HG02610 (cell line): ENCODE measurements at regions not wholly inside any gene's neighbourhood (a gene's known extent, or its start where the extent isn't known, plus 50 kb on each side); places are given as distances from the start of the nearest gene placed in this dataset.

Experiments
- ATAC-seq: cut with Tn5 transposase; IDR thresholded peaks from one replicate; pipeline ENCODE4 v1.9.1; 2021; ENCODE audit warnings: mild to moderate bottlenecking, moderate library complexity; ENCODE audit not compliant: unreplicated experiment

GRCh38 chr10:78740976-78741915 lies 327.5 kb upstream of the ZMIZ1 start:
- no peak for ATAC-seq

GRCh38 chr10:78742406-78742729 lies 326.4 kb upstream of the ZMIZ1 start:
- no peak for ATAC-seq

- no peak for ATAC-seq
Measured at GRCh38 chr10:78742730-78743615, 325.8 kb upstream of the ZMIZ1 start.

DNA sequence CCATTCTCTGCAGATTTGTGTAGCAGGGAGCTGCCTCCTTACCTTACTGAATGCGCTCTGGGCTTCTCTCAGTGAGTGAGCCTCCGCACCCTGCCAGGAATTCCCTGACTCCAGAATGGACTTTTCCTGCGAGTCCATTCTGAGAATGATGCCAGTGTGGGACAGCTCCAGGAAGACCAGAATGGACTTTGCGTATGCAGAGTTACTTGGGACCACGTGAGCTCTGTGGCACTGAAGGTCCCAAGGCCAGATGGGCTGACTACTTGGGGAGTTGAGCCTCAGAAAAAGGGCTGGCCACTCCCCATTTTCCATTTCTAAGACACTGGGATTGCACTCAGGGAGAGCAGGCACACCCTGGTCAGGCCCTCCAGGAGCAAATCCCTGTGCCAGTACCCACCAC lies 324.7 kb upstream of the ZMIZ1 start:
- ATAC-seq = no peak

DNA sequence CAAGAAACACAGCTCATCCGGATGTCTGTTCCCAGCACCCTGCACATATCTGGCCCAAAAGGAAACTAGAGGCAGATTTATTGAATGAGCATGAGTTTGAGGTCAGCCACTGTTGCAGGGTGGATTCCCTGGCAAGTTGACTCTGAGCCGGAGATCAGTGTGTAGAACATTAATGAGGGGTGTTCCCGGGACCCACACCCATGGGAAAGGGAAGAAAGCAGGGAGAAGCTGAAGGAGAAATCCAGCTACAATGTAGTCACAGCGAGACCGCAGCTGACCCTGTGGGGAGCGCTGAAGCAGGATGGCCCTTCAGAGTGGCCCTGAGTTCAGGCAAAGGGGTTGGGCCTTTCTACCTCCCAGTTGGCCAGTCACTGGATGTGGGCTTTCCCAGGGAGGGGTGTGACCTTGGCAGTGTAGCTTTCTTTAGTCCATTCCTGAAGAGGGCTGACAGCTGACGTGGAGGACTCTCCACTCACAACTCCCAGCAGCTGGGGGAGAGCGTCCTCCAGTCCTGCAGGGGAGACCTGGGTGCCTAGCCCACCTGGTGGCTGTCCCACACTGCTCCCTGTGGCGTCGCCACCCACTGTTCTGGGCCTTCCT lies 324.2 kb upstream of the ZMIZ1 start:
- no peak for ATAC-seq

GRCh38 chr10:78745441-78745840 lies 323.3 kb upstream of the ZMIZ1 start:
- no peak for ATAC-seq

- ATAC-seq = no peak
Measured at GRCh38 chr10:78746155-78746763, 322.5 kb upstream of the ZMIZ1 start.

- no peak for ATAC-seq
Measured at GRCh38 chr10:78747401-78748234, 321.1 kb upstream of the ZMIZ1 start.

GRCh38 chr10:78748235-78748533 lies 320.6 kb upstream of the ZMIZ1 start:
- ATAC-seq = no peak

DNA sequence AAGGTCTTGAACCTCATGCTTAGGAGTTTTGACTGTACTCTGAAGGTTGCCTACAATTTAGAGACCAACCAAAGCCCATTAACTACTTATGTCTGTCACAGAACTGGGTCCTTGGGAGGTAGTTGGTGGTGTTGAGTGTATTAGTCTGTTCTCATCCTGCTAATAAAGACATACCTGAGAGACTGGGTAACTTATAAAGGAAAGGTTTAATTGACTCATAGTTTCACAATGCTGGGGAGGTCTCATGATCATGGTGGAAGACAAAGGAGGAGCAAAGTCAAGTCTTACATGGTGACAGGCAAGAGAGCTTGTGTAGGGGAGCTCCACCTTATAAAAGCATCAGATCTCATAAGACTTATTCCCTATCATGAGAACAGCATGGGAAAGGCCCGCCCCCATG lies 319.6 kb upstream of the ZMIZ1 start:
- no peak for ATAC-seq

- ATAC-seq = no peak
Measured at GRCh38 chr10:78749898-78750297, 318.9 kb upstream of the ZMIZ1 start.

DNA sequence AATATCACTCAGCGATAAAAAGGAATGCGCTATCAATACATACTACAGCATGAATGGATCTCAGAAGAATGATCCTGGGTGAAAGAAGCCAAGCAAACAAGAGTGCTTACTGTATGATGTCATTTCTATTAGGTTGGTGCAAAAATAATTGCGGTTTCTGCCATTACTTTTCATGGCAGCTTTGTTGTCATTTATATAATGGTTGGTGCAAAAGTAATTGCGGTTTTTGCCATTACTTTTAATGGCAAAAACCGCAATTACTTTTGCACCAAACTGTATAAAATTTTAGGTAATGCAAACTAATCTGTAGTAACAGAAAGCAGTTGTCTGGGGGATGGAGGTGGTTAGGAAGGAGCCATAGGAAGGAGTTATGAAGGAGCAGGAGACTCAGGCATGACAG lies 318.3 kb upstream of the ZMIZ1 start:
- no peak for ATAC-seq

GRCh38 chr10:78751716-78752115 lies 317.1 kb upstream of the ZMIZ1 start:
- ATAC-seq = no peak

- ATAC-seq = no peak
Measured at GRCh38 chr10:78752221-78752620, 316.5 kb upstream of the ZMIZ1 start.

- ATAC-seq = no peak
Measured at GRCh38 chr10:78752708-78753107, 316.1 kb upstream of the ZMIZ1 start.

DNA sequence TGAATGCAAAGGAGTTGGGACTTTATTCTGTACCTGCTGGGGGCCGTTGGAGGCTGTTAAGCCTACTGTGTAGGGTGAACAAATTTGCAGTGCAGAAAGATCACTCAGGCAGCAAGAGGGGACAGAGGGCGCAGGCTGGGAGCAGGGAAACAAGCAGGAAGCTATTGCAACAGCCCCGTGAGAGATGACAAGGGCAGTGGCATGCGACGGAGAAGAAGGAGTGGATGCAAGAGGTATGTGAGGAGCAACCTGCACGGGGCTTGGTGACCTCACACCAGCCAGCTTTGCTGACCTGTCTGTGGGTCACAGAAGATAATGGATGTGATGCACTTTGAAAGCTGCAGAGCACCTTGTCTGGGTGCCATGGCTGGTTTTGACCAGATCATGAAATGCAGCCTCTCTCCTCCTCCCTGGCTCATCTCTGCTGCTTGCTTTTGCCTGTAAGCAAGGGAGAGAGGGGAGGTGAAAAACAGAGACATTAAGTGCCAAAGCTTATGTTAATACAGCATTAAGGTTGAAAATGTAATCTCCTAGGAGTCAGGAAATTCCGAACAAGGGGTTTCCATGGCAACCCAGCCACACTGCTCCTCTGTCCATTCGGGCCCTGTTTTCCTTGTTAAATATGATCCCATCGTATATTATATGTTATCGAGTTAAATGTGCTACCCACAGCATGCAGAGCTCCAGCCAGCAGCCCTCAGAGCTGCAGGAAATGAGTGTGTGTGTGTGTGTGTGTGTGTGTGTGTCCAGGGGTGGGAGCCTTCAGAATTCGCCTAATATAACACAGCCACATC lies 314.3 kb upstream of the ZMIZ1 start:
- ATAC-seq = no peak

- ATAC-seq = no peak
Measured at GRCh38 chr10:78755063-78755701, 313.6 kb upstream of the ZMIZ1 start.

DNA sequence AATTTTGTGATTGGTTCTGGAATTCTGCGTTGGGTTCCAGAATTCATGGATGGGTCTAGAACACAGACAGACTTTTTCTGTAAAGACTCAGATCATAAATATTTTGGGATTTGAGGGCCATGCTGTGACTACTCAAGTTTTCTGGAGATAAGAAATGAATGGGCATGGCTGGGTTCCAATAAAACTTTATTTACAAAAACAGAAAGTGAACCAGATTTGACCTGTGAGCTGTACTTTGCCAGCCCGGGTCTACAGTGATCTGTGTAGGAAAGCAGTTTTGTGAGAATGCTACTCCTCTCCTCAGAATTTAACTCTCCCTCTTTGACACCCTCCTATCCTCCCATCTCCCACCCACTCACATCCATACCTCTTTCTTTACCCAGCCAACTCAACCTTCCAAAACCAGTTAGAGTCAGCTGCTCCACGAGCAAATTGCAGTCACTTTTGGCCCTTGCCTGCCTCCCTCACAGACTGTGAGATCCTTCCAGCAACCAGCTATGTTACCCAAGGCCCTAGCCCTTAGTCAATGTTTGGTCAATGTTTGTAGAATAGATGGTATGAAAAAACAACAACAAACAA lies 312.8 kb upstream of the ZMIZ1 start:
- ATAC-seq = no peak
